ENCODE measurements at regions not wholly inside any gene's neighbourhood (a gene's known extent, or its start where the extent isn't known, plus 50 kb on each side); places are given as distances from the start of the nearest gene placed in this dataset.

- TF ChIP-seq CTCF (IDR thresholded peaks at IDR 0.05; ENCODE audit: insufficient read depth, low read length) (no peak), POLR2AphosphoS5 (IDR thresholded peaks at IDR 0.05; ENCODE audit: low read depth) (no peak), REST (IDR thresholded peaks at IDR 0.05; ENCODE audit: insufficient replicate concordance, low read depth) (no peak), SPI1 (IDR thresholded peaks at IDR 0.05; ENCODE audit: borderline replicate concordance, low read depth) (no peak)
Measured at GRCh38 chr3:148093753-148094152, 604.0 kb upstream of the AGTR1 start.

Data from HL-60 (cell line).